ENCODE measurements at regions not wholly inside any gene's neighbourhood (a gene's known extent, or its start where the extent isn't known, plus 50 kb on each side); places are given as distances from the start of the nearest gene placed in this dataset.

DNA sequence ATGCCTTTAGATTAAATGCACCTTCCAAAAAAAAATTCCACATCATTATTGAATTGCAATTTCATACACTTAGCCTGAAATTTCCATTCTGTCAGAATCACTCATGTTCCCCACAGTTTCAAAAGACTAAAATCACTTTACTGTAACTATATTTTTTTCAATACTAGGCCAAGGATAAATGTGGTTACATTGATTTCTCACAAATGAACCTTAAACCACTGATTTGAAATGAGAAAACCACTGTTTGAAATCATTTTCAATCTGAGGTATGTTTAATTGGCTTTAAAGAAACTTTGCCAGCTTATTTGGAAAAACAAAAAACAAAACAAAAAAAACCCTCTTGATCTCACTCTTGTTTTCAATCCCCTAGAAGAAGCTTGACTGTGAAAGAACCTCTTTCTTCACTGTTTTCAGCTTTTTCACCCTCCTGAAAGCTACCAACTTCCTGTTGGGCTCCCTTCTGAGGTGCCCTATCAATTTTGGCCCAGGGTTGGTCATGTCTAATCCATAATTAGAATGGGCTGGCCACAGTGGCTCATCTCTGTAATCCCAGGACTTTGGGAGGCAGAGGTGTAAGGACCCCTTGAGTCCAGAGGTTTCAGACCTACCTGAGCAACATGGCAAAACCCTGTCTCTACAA, 242.5 kb downstream of the ADGRG6 start:
- Histone ChIP-seq H3K27me3 (no peaks in the 10 kb centered on the region), H3K4me1 (peaks cover 0 to 20% (median 10%) of the 10 kb centered on the region in 3 donors), H3K9me3 (no peaks in the 10 kb centered on the region), H3K27ac (no peak overlapping the region), H3K4me3 (no peak overlapping the region), H3K36me3 (no peaks in the 10 kb centered on the region)
- no peak for DNase-seq
- intact Hi-C loops (cut with DNase I), result no loop called here
- no peak for TF ChIP-seq POLR2A (IDR thresholded peaks at IDR 0.05)
- TF ChIP-seq, protein P1, sequence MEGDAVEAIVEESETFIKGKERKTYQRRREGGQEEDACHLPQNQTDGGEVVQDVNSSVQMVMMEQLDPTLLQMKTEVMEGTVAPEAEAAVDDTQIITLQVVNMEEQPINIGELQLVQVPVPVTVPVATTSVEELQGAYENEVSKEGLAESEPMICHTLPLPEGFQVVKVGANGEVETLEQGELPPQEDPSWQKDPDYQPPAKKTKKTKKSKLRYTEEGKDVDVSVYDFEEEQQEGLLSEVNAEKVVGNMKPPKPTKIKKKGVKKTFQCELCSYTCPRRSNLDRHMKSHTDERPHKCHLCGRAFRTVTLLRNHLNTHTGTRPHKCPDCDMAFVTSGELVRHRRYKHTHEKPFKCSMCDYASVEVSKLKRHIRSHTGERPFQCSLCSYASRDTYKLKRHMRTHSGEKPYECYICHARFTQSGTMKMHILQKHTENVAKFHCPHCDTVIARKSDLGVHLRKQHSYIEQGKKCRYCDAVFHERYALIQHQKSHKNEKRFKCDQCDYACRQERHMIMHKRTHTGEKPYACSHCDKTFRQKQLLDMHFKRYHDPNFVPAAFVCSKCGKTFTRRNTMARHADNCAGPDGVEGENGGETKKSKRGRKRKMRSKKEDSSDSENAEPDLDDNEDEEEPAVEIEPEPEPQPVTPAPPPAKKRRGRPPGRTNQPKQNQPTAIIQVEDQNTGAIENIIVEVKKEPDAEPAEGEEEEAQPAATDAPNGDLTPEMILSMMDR (IDR thresholded peaks at IDR 0.05), result no peak

DNA sequence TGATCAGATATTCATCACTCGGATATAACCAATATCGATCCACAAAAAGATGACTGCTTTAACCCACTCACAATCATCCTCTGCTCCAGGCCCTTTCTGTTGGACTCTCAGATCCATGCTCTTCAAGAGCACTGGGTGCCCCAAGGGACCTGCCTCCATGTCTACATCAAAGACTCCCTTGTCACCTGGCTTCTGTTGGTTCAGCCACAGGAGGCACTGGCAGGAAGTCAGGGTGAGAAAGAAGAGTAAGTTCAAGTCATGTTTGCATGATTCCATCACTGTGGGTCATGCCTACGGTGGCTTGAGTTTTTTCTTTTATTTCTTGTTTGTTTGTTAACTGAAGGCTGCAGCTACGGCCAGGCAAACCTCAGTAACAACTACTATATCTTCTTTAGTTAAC, 243.3 kb downstream of the ADGRG6 start:
- H3K9me3 ChIP-seq, result no peaks in the 10 kb centered on the region
- intact Hi-C loops (cut with DNase I), result no loop called here
- H3K36me3 ChIP-seq, result no peaks in the 10 kb centered on the region
- H3K27ac ChIP-seq, result no peak overlapping the region
- no peaks in the 10 kb centered on the region for H3K27me3 ChIP-seq
- no peak for DNase-seq
- 77 to 78% methylated on average over 4 of the region's 4 CpGs for WGBS, 2 donors
- H3K4me3 ChIP-seq, result no peak overlapping the region
- peaks cover 0 to 20% (median 10%) of the 10 kb centered on the region in 3 donors for H3K4me1 ChIP-seq
- no peak for TF ChIP-seq POLR2A (IDR thresholded peaks at IDR 0.05)

DNA sequence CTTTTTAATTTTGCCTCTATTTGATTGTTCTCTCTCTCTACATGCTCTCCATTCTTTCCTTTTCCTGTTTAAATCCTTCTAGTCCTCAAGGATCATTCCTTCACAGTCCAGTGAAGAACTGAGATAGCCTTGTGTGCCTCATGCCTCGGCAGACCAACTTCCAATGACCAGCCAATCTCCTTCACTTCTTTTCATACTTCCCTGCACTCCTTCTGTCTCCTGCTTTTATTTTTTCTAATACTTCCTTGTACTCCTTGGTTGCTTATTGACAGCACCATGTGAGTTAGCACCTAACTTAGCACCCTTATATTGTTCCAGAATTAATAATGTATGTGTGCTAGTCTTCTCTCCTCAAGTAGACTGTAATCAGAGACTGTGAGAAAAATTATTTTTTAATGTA, 246.8 kb downstream of the ADGRG6 start:
- H3K36me3 ChIP-seq, result no peaks in the 10 kb centered on the region
- intact Hi-C loops (cut with DNase I), result no loop called here
- DNase-seq, result no peak
- no peaks in the 10 kb centered on the region for H3K9me3 ChIP-seq
- H3K27me3 ChIP-seq, result no peaks in the 10 kb centered on the region
- TF ChIP-seq, protein P1 (IDR thresholded peaks at IDR 0.05), result no peak
- no peak for TF ChIP-seq POLR2A (IDR thresholded peaks at IDR 0.05)
- WGBS, 2 donors, result 76 to 78% methylated on average over 1 of the region's 1 CpG
- no peak overlapping the region for H3K4me3 ChIP-seq
- H3K27ac ChIP-seq, result no peak overlapping the region
- H3K4me1 ChIP-seq, result peaks cover 4 to 28% (median 17%) of the 10 kb centered on the region in 3 donors

DNA sequence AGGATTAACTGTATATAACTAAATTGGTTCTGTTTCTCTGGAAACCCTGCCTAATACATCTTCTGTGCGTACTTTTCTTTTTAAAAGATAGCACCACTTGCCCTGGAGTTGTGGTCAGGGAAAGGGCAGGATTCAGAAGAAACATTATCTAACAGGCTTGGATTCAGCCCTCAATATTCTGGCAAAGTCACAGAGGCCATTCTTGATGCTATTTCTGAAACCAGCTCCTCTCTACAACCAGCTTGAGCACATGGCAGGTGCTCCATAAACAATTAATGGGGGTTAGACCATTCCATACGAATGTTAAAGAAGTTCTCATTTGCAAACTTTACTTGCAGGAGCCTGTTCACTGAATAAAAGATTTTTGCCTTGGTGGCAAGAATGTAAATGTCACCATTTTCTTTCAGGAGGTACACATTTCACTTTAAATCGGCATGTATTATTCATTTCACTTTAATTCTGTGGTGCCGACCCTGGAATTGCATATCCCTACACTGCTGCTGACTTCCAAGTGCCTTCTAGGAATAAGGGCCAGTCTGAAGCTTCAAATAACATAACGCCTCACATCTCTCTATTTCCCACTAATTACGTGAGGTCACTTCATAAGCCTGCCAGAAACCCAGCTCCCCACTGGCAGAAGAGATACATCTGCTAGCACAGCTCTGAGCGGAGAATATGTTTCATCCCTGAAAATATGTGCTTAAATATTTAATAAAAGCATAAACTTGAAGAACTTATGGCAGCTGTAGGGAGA, 248.7 kb downstream of the ADGRG6 start:
- peak overlapping the region in 2 of 4 donors; percentile 52 for H3K27ac ChIP-seq
- no peak for DNase-seq
- no peak overlapping the region for H3K4me3 ChIP-seq
- H3K27me3 ChIP-seq, result no peaks in the 10 kb centered on the region
- peaks cover 4 to 23% (median 14%) of the 10 kb centered on the region in 3 donors for H3K4me1 ChIP-seq
- no peaks in the 10 kb centered on the region for H3K36me3 ChIP-seq
- 66 to 72% methylated on average over 7 of the region's 7 CpGs for WGBS, 2 donors
- no peaks in the 10 kb centered on the region for H3K9me3 ChIP-seq
- intact Hi-C loops (cut with DNase I), result no loop called here
- TF ChIP-seq, protein P1 (IDR thresholded peaks at IDR 0.05), result no peak
- no peak for TF ChIP-seq POLR2A (IDR thresholded peaks at IDR 0.05)

DNA sequence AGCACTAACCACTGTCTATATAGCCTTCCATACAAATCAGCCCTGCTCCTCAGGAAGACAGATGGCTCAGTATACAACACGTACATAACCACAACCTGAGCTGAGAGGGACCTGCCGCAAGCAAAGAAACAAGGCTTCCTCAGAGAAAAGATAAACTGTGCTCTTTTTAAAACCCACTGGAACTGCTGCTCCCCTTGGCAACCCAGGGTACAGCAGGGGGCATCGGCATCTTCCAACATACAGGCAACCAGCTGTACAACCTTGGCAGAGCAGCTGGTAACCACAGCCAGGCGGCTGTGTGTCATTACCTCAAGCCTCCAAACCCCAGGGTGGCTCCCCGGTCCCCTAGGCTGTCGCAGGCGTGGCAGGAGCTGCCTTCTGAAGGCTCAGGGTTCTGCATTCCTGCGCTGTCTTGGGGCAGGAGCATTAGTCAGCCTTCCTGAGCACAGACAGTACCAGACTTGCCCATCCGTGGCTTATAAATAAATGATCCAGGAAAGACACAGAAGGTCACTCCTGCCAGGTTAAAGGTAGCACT, 249.5 kb downstream of the ADGRG6 start:
- Histone ChIP-seq H3K27me3 (no peaks in the 10 kb centered on the region), H3K9me3 (no peaks in the 10 kb centered on the region), H3K4me3 (no peak overlapping the region), H3K27ac (peak overlapping the region in 2 of 4 donors; percentile 52 to 54), H3K36me3 (no peaks in the 10 kb centered on the region), H3K4me1 (peaks cover 4 to 23% (median 14%) of the 10 kb centered on the region in 3 donors)
- intact Hi-C loops (cut with DNase I), result no loop called here
- WGBS, 2 donors, result 16 to 18% methylated on average over 5 to 9 of the region's 9 CpGs
- DNase-seq, result no peak
- no peak for TF ChIP-seq POLR2A (IDR thresholded peaks at IDR 0.05)
- TF ChIP-seq, protein P1 (IDR thresholded peaks at IDR 0.05), result peak in 1 of 6 experiments; percentile 25

All from esophagus squamous epithelium (tissue), 5 donors.